GM19372 (cell line): ENCODE measurements at regions not wholly inside any gene's neighbourhood (a gene's known extent, or its start where the extent isn't known, plus 50 kb on each side); places are given as distances from the start of the nearest gene placed in this dataset.

Experiments
- ATAC-seq: cut with Tn5 transposase; IDR thresholded peaks from one replicate; pipeline ENCODE4 v1.9.1; 2021; ENCODE audit warnings: mild to moderate bottlenecking, low read depth, moderate library complexity; ENCODE audit not compliant: unreplicated experiment

GRCh38 chr7:49244543-49244942 is 320.2 kb downstream of the CDC14C start:
- no peak for ATAC-seq

GRCh38 chr7:49245062-49245461 is 320.7 kb downstream of the CDC14C start:
- no peak for ATAC-seq

GRCh38 chr7:49247759-49248158 is 323.4 kb downstream of the CDC14C start:
- ATAC-seq = no peak

- no peak for ATAC-seq
Measured at GRCh38 chr7:49255054-49255453, 330.7 kb downstream of the CDC14C start.

DNA sequence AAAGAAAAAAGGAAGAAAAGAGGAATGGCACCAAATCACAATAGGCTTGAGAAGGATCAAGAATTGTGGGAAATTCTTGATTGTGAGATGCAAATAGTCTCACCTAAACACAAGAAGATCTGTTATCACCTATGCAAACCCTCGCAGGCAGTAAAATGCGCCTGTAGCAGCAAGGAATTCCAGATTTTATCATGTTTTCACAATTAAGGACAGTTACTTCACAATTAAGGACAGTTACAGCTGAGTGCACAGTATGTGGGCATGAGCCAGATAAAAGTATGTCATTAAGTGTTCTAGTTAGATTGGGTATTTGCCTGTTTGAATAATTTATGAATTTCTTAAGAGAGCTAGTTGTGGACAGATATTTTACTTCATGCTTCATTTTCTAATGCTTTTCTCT is 336.2 kb downstream of the CDC14C start:
- ATAC-seq = no peak

GRCh38 chr7:49261928-49262327 is 337.6 kb downstream of the CDC14C start:
- ATAC-seq = no peak

DNA sequence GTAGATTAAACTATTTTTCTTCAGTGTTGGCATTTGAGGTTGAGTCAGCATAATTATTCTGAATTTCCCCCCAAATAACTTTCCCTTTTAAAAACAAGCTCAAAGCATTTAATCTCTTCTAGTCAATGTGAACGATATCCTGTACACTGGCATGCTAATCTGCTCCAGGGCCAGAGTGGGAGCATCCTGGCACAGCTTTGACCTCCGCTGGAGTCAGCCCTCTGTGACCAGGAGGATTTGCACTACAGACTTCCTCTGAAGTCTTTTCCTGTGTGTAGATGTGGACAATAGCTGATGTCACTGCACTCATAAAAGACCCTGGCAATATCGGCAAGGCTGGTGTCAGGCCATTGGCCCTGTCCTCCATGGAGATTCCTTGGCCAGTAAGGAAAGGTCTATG is 340.2 kb downstream of the CDC14C start:
- ATAC-seq = no peak

DNA sequence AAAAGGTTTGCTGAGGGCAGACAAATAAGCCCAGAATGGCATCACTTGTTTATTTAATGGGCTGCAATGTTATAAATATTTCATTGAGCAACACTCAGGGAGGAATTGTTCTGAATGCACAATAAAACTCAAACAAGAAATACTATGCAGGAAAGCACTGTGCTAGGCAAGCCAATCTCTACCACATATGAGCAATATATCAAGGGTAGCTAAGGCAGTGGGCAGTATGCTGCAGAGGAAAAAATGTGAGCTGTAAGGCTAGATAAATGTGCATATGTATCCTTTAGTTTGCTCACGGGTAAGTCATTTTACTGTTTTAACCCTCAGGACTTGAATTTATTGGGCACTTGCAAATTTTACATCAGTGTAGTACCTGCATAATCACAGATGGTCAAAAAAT is 349.6 kb downstream of the CDC14C start:
- ATAC-seq = no peak

DNA sequence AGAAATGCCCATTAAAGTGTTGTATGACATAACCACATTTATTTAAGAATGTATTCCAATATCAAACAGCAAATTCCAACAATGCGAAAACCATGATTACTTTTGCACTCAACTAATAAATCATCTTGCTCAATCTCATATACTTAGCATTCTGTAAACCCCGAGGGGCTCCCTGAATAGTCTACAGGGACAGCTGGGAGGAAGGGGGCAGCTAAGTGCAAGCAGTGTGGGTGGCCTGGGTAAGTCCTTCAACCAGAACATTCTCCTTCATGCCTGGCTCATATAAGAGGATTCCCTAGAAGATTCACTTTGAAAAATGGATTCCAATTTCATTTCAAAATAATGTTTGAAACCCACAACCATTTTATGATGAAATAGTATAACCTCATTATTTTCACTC is 355.5 kb downstream of the CDC14C start:
- ATAC-seq = no peak

DNA sequence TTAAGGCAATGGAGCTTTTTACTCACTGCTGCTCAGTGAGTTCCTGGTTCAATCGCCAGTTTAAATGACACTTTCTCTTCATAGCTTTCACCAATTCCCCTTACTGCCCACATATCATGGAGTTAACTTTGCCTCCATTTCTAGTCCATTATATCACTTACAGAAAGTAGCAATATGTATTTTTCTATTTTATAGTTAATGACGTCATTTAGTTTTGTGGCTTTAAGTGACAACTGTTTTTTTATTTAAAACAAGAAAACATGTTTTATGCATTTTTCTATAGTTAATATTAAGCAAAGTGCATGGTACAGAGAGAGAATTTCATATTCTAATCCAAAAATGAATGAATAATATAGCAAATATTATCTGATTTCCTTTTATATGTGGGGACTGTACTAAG is 363.3 kb downstream of the CDC14C start:
- no peak for ATAC-seq

GRCh38 chr7:49294611-49295010 is 370.3 kb downstream of the CDC14C start:
- ATAC-seq = no peak

DNA sequence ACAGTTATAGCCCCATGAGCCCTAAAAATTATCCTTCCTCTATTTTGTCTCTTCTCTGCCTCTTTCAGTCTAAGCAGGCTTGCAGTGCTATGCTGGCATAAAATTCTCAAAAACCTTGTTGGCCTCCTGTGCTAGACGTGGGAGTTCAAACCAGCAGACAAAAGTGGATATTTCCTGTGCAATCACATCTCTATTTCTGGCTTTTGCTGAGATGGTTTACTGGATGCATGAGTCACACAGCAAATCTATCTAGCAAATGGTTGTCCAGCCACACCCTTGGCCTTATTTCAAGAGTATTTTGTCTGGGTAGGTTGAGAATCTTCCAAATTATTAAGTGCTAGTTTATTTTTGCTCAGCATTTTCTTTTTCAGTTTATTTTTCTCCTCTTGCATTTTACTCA is 370.8 kb downstream of the CDC14C start:
- ATAC-seq = no peak

GRCh38 chr7:49297958-49298357 is 373.6 kb downstream of the CDC14C start:
- no peak for ATAC-seq

GRCh38 chr7:49308787-49309186 is 384.4 kb downstream of the CDC14C start:
- no peak for ATAC-seq

- ATAC-seq = no peak
Measured at GRCh38 chr7:49320083-49320482, 395.7 kb downstream of the CDC14C start.

- ATAC-seq = no peak
Measured at GRCh38 chr7:49321843-49322242, 397.5 kb downstream of the CDC14C start.

DNA sequence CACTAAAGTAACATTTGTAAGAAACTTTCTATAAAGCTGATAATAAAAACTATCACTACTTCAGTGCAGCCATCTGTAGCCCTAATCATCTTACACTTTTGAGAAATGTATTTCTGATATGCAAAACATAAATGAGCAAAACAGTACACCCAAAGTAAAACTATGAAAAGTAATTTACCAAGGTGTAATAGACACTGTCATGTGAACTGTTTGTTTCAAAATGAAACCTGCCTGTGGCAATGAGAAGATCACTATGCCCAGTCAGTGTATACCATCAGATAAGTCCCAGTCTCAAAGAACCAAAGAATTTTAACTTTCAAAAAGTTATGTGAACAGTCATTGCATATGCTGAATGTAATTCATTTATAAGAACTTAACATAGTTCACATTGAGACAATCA is 398.1 kb downstream of the CDC14C start:
- ATAC-seq = no peak

GRCh38 chr7:49324040-49324439 is 399.7 kb downstream of the CDC14C start:
- no peak for ATAC-seq

- no peak for ATAC-seq
Measured at GRCh38 chr7:49324707-49325106, 400.4 kb downstream of the CDC14C start.

GRCh38 chr7:49325571-49325970 is 401.2 kb downstream of the CDC14C start:
- no peak for ATAC-seq

- ATAC-seq = no peak
Measured at GRCh38 chr7:49327155-49327554, 402.8 kb downstream of the CDC14C start.

DNA sequence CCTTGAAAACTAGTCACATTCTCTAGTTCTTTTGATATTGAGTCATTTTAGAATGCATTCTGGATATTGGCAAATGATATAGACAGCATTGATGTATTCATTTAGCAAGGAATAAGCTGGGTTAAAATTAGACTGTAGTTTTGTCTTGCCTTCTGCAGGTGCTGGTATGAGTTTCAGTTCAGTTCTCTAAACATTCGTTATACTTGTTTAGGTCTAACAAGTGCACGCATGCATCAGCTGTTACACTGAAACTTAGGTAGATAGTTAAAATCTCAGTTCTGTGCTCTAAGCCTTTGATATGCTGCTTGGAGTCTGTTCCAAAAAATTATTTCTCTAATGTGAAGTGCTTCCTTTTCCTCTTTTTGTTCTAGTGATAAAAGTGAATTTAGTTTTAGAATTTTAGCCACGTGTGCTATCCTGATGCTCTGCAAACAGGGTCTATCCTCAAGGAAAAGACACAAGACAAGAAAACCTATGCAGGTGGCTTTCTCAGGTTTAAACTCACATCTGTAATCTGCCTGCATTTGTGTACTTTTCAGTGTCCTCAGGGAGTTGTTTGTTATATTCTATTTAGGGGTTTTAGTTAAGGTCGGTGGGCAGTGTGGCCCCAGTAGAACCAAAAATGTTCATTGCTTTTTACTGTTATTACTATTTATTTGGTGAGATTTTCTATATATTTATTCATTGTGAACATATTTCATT is 409.0 kb downstream of the CDC14C start:
- ATAC-seq = no peak

DNA sequence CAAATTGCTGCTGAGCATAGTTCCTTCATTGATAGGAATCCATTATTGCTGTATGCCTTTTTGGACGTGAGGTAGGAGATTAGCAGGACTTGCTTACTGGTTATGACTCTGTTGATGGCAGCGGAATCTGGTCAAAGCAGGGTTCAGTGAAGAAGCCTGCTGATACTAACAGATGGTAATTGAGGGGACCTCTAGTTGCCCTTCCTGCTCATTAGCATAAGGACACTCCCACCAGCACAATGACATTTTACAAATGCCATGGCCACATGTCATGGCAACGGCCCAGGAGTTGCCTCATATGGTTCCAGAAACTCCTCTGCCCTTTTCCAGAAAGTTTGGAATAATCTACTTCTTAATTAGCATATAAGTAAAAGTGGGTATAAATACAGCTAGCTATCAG is 417.5 kb downstream of the CDC14C start:
- ATAC-seq = no peak
